PC-3 (cell line): ENCODE measurements at regions not wholly inside any gene's neighbourhood (a gene's known extent, or its start where the extent isn't known, plus 50 kb on each side); places are given as distances from the start of the nearest gene placed in this dataset.

Experiments used
- ATAC-seq: fragments of 200-7000 bp; cut with Tn5 transposase; 2 replicates; pipeline ENCODE4 v1.9.1; 2020; ENCODE audit warnings: mild to moderate bottlenecking, moderate library complexity
- BruUV-seq: library from RNA; stranded (reverse); fragments of 400-500 nt; replicated peaks from 2 replicates; lab custom pipeline; 2021; lab: Mats Ljungman, UMichigan
- CTCF ChIA-PET: fragments of 300-600 bp; sonication (Branson Sonifier 250); formaldehyde crosslinking; loops from one replicate; lab custom pipeline; 2022; ENCODE audit warnings: antibody characterized with exemption; lab: Charles Lee
- POLR2A ChIA-PET: fragments of 300-600 bp; sonication (Branson Sonifier 250); formaldehyde crosslinking; loops from one replicate; lab custom pipeline; 2022; ENCODE audit warnings: antibody characterized with exemption; ENCODE audit not compliant: unreplicated experiment; lab: Charles Lee
- DNase-seq: peaks from one replicate; pipeline ENCODE4 v3.0.0-alpha.2; 2015
- H2AFZ ChIP-seq: fragments of 300-600 bp; sonication (generic); 2 replicates; pipeline ENCODE4 v1.6.0; 2016; ENCODE audit warnings: antibody characterized with exemption, low read length
- H3F3A ChIP-seq: fragments of 300-600 bp; sonication (generic); one replicate; pipeline ENCODE4 v1.6.0; 2017; ENCODE audit warnings: antibody characterized with exemption, low read length, control low read depth, mild to moderate bottlenecking; ENCODE audit not compliant: unreplicated experiment
- H3K27ac ChIP-seq: fragments of 300-600 bp; sonication (generic); 2 replicates; pipeline ENCODE4 v1.5.1; 2016; ENCODE audit warnings: mild to moderate bottlenecking, low read length
- H3K27me3 ChIP-seq: fragments of 300-600 bp; sonication (generic); 2 replicates; pipeline ENCODE4 v1.6.1; 2016; ENCODE audit warnings: low read length, mixed read lengths
- H3K36me3 ChIP-seq: fragments of 300-600 bp; sonication (generic); 2 replicates; pipeline ENCODE4 v1.6.1; 2016; ENCODE audit warnings: low read depth, mixed run types, low read length, mixed read lengths
- H3K4me1 ChIP-seq: fragments of 300-600 bp; sonication (generic); 2 replicates; pipeline ENCODE4 v1.5.1; 2016; ENCODE audit warnings: low read length; ENCODE audit not compliant: insufficient read depth
- H3K4me2 ChIP-seq: fragments of 300-600 bp; sonication (generic); 2 replicates; pipeline ENCODE4 v1.6.0; 2016; ENCODE audit warnings: low read length
- H3K4me3 ChIP-seq: fragments of 300-600 bp; sonication (generic); 2 replicates; pipeline ENCODE4 v1.5.1; 2016; ENCODE audit warnings: mild to moderate bottlenecking, low read length, mixed read lengths
- H3K79me2 ChIP-seq: fragments of 300-600 bp; sonication (generic); 2 replicates; pipeline ENCODE4 v1.6.1; 2017; ENCODE audit warnings: low read length, mixed read lengths
- H3K9ac ChIP-seq: fragments of 300-600 bp; sonication (generic); 2 replicates; pipeline ENCODE4 v1.6.0; 2016; ENCODE audit warnings: mild to moderate bottlenecking, low read length
- H3K9me2 ChIP-seq: fragments of 300-600 bp; sonication (generic); replicated peaks from 2 replicates; pipeline ENCODE4 v1.6.1; 2016; ENCODE audit warnings: mixed run types, low read length, mixed read lengths
- H3K9me3 ChIP-seq: fragments of 300-600 bp; sonication (generic); 2 replicates; pipeline ENCODE4 v1.6.1; 2016; ENCODE audit warnings: low read length, mixed read lengths
- H4K20me1 ChIP-seq: fragments of 300-600 bp; sonication (generic); 2 replicates; pipeline ENCODE4 v1.6.1; 2016; ENCODE audit warnings: low read length, mixed read lengths
- CTCF ChIP-seq: fragments of 300-600 bp; sonication (generic); conservative IDR thresholded peaks from 2 replicates; pipeline ENCODE4 v1.5.1; 2017; ENCODE audit warnings: antibody characterized with exemption, low read depth, mild to moderate bottlenecking, low read length
- EZH2 ChIP-seq: fragments of 300-600 bp; sonication (generic); IDR thresholded peaks from one replicate; pipeline ENCODE4 v1.6.1; 2017; ENCODE audit warnings: antibody characterized with exemption, mild to moderate bottlenecking, low read length; ENCODE audit not compliant: unreplicated experiment
- EZH2phosphoT487 ChIP-seq: fragments of 300-600 bp; sonication (generic); IDR thresholded peaks from 2 replicates; pipeline ENCODE4 v1.6.1; 2018; ENCODE audit warnings: mild to moderate bottlenecking, antibody characterized with exemption, low read length, borderline replicate concordance
- intact Hi-C: fragments of 100-400 bp; cut with micrococcal nuclease; formaldehyde crosslinking; loops from 2 replicates; pipeline ENCODE4 v1.9.0; 2023

- Histone ChIP-seq H3K9me2 (no peaks in the 10 kb centered on the region), H3F3A (no peaks in the 10 kb centered on the region), H3K9ac (no peak overlapping the region), H3K27ac (no peak overlapping the region), H3K4me2 (no peak overlapping the region), H3K36me3 (no peaks in the 10 kb centered on the region), H4K20me1 (no peaks in the 10 kb centered on the region), H3K4me1 (no peaks in the 10 kb centered on the region), H2AFZ (no peak overlapping the region), H3K79me2 (no peaks in the 10 kb centered on the region), H3K4me3 (no peak overlapping the region), H3K27me3 (no peaks in the 10 kb centered on the region), H3K9me3 (no peaks in the 10 kb centered on the region)
- BruUV-seq = no TSS peak
- CTCF ChIA-PET = no interaction called here
- no peak for ATAC-seq
- POLR2A ChIA-PET = no interaction called here
- intact Hi-C loops = no loop called here
- no peak for TF ChIP-seq EZH2
- TF ChIP-seq EZH2phosphoT487 = no peak
- DNase-seq = peak; percentile 4
Measured at GRCh38 chr2:5520463-5520972, 171.7 kb upstream of the SOX11 start.

GRCh38 chr2:5521461-5521860, 170.7 kb upstream of the SOX11 start:
- POLR2A ChIA-PET = no interaction called here
- Histone ChIP-seq H3K4me1 (no peaks in the 10 kb centered on the region), H3K79me2 (no peaks in the 10 kb centered on the region), H3K9ac (no peak overlapping the region), H2AFZ (no peak overlapping the region), H3K4me3 (no peak overlapping the region), H3K9me3 (no peaks in the 10 kb centered on the region), H3K27me3 (no peaks in the 10 kb centered on the region), H4K20me1 (no peaks in the 10 kb centered on the region), H3F3A (no peaks in the 10 kb centered on the region), H3K4me2 (no peak overlapping the region), H3K9me2 (no peaks in the 10 kb centered on the region), H3K36me3 (no peaks in the 10 kb centered on the region), H3K27ac (no peak overlapping the region)
- intact Hi-C loops = no loop called here
- DNase-seq = no peak
- CTCF ChIA-PET = no interaction called here
- no TSS peak for BruUV-seq
- ATAC-seq = no peak
- TF ChIP-seq CTCF (no peak), EZH2phosphoT487 (no peak), EZH2 (no peak)

GRCh38 chr2:5524551-5524950, 167.6 kb upstream of the SOX11 start:
- H3K79me2 ChIP-seq = no peaks in the 10 kb centered on the region
- no peaks in the 10 kb centered on the region for H3F3A ChIP-seq
- no peaks in the 10 kb centered on the region for H3K27me3 ChIP-seq
- H3K4me2 ChIP-seq = no peak overlapping the region
- intact Hi-C loops = no loop called here
- ChIA-PET POLR2A (no interaction called here), CTCF (no interaction called here)
- no peak overlapping the region for H3K9ac ChIP-seq
- no peak for DNase-seq
- no peak overlapping the region for H3K4me3 ChIP-seq
- H2AFZ ChIP-seq = no peak overlapping the region
- H3K4me1 ChIP-seq = no peaks in the 10 kb centered on the region
- ATAC-seq = no peak
- TF ChIP-seq EZH2 = no peak
- TF ChIP-seq EZH2phosphoT487 = no peak
- TF ChIP-seq CTCF = no peak
- H3K9me2 ChIP-seq = no peaks in the 10 kb centered on the region
- no peaks in the 10 kb centered on the region for H4K20me1 ChIP-seq
- H3K36me3 ChIP-seq = no peaks in the 10 kb centered on the region
- BruUV-seq = no TSS peak
- H3K27ac ChIP-seq = no peak overlapping the region
- H3K9me3 ChIP-seq = no peaks in the 10 kb centered on the region
